BJ (cell line): ENCODE measurements at regions not wholly inside any gene's neighbourhood (a gene's known extent, or its start where the extent isn't known, plus 50 kb on each side); places are given as distances from the start of the nearest gene placed in this dataset.
A peak's percentile ranks its signal among the peaks of the same experiment; 100 is the strongest.

Experiments
- CTCF ChIA-PET: fragments of 350-600 bp; formaldehyde crosslinking; extraction: SDS; loops from one replicate; lab custom pipeline; 2021; ENCODE audit warnings: antibody characterized with exemption, inconsistent platforms; lab: Yijun Ruan, JAX
- POLR2A ChIA-PET: fragments of 300-600 bp; sonication (Branson Sonifier 250); formaldehyde crosslinking; extraction: SDS; loops from one replicate; lab custom pipeline; 2021; ENCODE audit warnings: antibody characterized with exemption; lab: Charles Lee
- DNase-seq: peaks from one replicate; pipeline ENCODE4 v3.0.0-alpha.2; 2011; ENCODE audit warnings: low read depth
- H3K27me3 ChIP-seq: 2 replicates; pipeline ENCODE4 v1.6.0; 2011; ENCODE audit warnings: low read length; ENCODE audit not compliant: control insufficient read depth, insufficient read depth
- H3K36me3 ChIP-seq: 2 replicates; pipeline ENCODE4 v1.5.1; 2011; ENCODE audit warnings: low read length; ENCODE audit not compliant: control insufficient read depth, insufficient read depth
- H3K4me3 ChIP-seq: 2 replicates; pipeline ENCODE4 v1.5.1; 2011; ENCODE audit warnings: low read depth, mild to moderate bottlenecking, control low read depth, low read length
- TF ChIP-seq, protein P1 (sequence below): IDR thresholded peaks from 2 replicates; pipeline ENCODE4 v1.5.1; 2011; ENCODE audit warnings: low read depth, mild to moderate bottlenecking, control low read depth, inconsistent platforms, low read length, moderate library complexity; ENCODE audit not compliant: insufficient read depth

DNA sequence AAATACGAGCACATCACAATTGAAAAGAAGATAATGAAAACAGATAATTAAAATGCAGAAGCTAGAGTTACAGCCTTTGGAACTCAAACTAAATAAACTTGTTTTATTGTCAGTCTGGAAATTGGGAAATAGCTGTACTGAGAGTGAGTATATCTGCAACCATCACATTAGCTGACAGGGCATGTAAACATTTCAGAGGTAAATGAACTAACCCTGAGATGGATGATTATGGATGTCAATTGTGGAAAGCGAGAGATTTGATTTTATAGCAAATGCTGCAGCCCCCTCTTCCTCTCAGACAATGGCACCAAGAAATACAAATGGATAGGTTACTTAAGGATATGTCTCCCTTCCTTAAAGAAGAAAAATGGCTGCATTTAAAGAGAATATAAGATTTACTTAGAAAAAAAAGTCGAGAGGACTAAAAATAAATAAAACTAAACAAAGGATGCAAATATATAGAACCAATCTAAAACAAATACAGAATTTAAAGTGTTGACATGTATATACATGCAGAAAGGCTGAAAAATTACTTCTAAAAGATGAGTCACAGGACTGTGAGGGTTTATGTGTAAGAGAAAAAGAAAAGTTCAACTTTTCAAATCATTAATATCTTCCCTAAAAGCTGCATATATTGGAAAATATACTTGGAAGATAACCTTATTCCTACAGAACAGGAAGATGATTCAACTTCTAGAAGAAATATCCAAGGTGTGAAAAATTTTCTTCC is 120.3 kb upstream of the FLRT2 start:
- no peak overlapping the region for H3K4me3 ChIP-seq
- TF ChIP-seq, protein P1, sequence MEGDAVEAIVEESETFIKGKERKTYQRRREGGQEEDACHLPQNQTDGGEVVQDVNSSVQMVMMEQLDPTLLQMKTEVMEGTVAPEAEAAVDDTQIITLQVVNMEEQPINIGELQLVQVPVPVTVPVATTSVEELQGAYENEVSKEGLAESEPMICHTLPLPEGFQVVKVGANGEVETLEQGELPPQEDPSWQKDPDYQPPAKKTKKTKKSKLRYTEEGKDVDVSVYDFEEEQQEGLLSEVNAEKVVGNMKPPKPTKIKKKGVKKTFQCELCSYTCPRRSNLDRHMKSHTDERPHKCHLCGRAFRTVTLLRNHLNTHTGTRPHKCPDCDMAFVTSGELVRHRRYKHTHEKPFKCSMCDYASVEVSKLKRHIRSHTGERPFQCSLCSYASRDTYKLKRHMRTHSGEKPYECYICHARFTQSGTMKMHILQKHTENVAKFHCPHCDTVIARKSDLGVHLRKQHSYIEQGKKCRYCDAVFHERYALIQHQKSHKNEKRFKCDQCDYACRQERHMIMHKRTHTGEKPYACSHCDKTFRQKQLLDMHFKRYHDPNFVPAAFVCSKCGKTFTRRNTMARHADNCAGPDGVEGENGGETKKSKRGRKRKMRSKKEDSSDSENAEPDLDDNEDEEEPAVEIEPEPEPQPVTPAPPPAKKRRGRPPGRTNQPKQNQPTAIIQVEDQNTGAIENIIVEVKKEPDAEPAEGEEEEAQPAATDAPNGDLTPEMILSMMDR, result no peak
- ChIA-PET POLR2A (no interaction called here), CTCF (interaction anchor here (2.6 kb wide), 1 partner anchor 12 kb away, joined by 9 read pairs; no protein-coding TSS in a partner anchor)
- DNase-seq, result no peak
- no peaks in the 10 kb centered on the region for H3K27me3 ChIP-seq
- H3K36me3 ChIP-seq, result no peaks in the 10 kb centered on the region

GRCh38 chr14:85412756-85413155 is 117.2 kb upstream of the FLRT2 start:
- CTCF ChIA-PET, result no interaction called here
- no peak for DNase-seq
- TF ChIP-seq, protein P1, result no peak
- POLR2A ChIA-PET, result no interaction called here
- H3K27me3 ChIP-seq, result no peaks in the 10 kb centered on the region
- no peak overlapping the region for H3K4me3 ChIP-seq
- no peaks in the 10 kb centered on the region for H3K36me3 ChIP-seq

GRCh38 chr14:85413836-85414526 is 116.0 kb upstream of the FLRT2 start:
- TF ChIP-seq, protein P1, result no peak
- H3K36me3 ChIP-seq, result no peaks in the 10 kb centered on the region
- POLR2A ChIA-PET, result no interaction called here
- H3K4me3 ChIP-seq, result no peak overlapping the region
- no peak for DNase-seq
- H3K27me3 ChIP-seq, result no peaks in the 10 kb centered on the region
- CTCF ChIA-PET, result no interaction called here

- Histone ChIP-seq H3K27me3 (no peaks in the 10 kb centered on the region), H3K4me3 (no peak overlapping the region), H3K36me3 (no peaks in the 10 kb centered on the region)
- TF ChIP-seq, protein P1, result peak; percentile 56
- DNase-seq, result peak; percentile 68
- ChIA-PET CTCF (no interaction called here), POLR2A (no interaction called here)
Observed at GRCh38 chr14:85415015-85415712, 114.8 kb upstream of the FLRT2 start.

- H3K4me3 ChIP-seq, result no peak overlapping the region
- H3K27me3 ChIP-seq, result no peaks in the 10 kb centered on the region
- ChIA-PET POLR2A (no interaction called here), CTCF (interaction anchor here (1.8 kb wide), 1 partner anchor 10 kb away, joined by 5 read pairs; no protein-coding TSS in a partner anchor)
- no peaks in the 10 kb centered on the region for H3K36me3 ChIP-seq
- TF ChIP-seq, protein P1, result no peak
- DNase-seq, result no peak
Observed at GRCh38 chr14:85416771-85417170, 113.2 kb upstream of the FLRT2 start.
